Activated CD4-positive, alpha-beta T cell treated with anti-CD3 and anti-CD28 coated beads, Interleukin-10, Interleukin-2, amounts not matched to agents 100 ng/mL and 50 ng/mL, durations not matched to agents 16 hours and 8 hours (primary cell): ENCODE measurements at regions not wholly inside any gene's neighbourhood (a gene's known extent, or its start where the extent isn't known, plus 50 kb on each side); places are given as distances from the start of the nearest gene placed in this dataset.
A peak's percentile ranks its signal among the peaks of the same experiment; 100 is the strongest.
"Not testable (repeated sequence)": the region's sequence is repeated elsewhere in the genome, so short reads cannot be mapped to it uniquely, and the experiment has no call there.

Source experiments
- DNase-seq: peaks from one replicate; pipeline ENCODE4 v3.0.0-alpha.2; 2020

- no peak for DNase-seq
Measured at GRCh38 chrX:95797344-95797743, 887.3 kb upstream of the DIAPH2 start.

- no peak for DNase-seq
Measured at GRCh38 chrX:95823796-95824195, 860.8 kb upstream of the DIAPH2 start.

- DNase-seq = no peak
Measured at GRCh38 chrX:95835223-95835622, 849.4 kb upstream of the DIAPH2 start.

GRCh38 chrX:95836517-95836916 is 848.1 kb upstream of the DIAPH2 start:
- DNase-seq = no peak

- DNase-seq = no peak
Measured at GRCh38 chrX:95841863-95842262, 842.8 kb upstream of the DIAPH2 start.

- DNase-seq = no peak
Measured at GRCh38 chrX:95860127-95860526, 824.5 kb upstream of the DIAPH2 start.

- no peak for DNase-seq
Measured at GRCh38 chrX:95875661-95876060, 809.0 kb upstream of the DIAPH2 start.

- DNase-seq = no peak
Measured at GRCh38 chrX:95878874-95879273, 805.8 kb upstream of the DIAPH2 start.

- DNase-seq = no peak
Measured at GRCh38 chrX:95884186-95884585, 800.5 kb upstream of the DIAPH2 start.

- DNase-seq = no peak
Measured at GRCh38 chrX:95885074-95885473, 799.6 kb upstream of the DIAPH2 start.

- DNase-seq = no peak
Measured at GRCh38 chrX:95889279-95889678, 795.4 kb upstream of the DIAPH2 start.

GRCh38 chrX:95893636-95894035 is 791.0 kb upstream of the DIAPH2 start:
- DNase-seq = no peak

- no peak for DNase-seq
Measured at GRCh38 chrX:95903490-95903889, 781.2 kb upstream of the DIAPH2 start.

GRCh38 chrX:95903975-95904374 is 780.7 kb upstream of the DIAPH2 start:
- DNase-seq = no peak

- DNase-seq = no peak
Measured at GRCh38 chrX:95907081-95907480, 777.6 kb upstream of the DIAPH2 start.

- no peak for DNase-seq
Measured at GRCh38 chrX:95911062-95911461, 773.6 kb upstream of the DIAPH2 start.

- DNase-seq = peak; percentile 15
Measured at GRCh38 chrX:95919605-95920004, 765.0 kb upstream of the DIAPH2 start.

- no peak for DNase-seq
Measured at GRCh38 chrX:95945528-95945927, 739.1 kb upstream of the DIAPH2 start.

- DNase-seq = no peak
Measured at GRCh38 chrX:95949588-95949987, 735.1 kb upstream of the DIAPH2 start.

GRCh38 chrX:95950679-95951078 is 734.0 kb upstream of the DIAPH2 start:
- no peak for DNase-seq

- no peak for DNase-seq
Measured at GRCh38 chrX:95953564-95953963, 731.1 kb upstream of the DIAPH2 start.

- no peak for DNase-seq
Measured at GRCh38 chrX:95956745-95957144, 727.9 kb upstream of the DIAPH2 start.

GRCh38 chrX:95973456-95974095 is 711.1 kb upstream of the DIAPH2 start:
- DNase-seq = not testable (repeated sequence)

GRCh38 chrX:95974096-95974470 is 710.6 kb upstream of the DIAPH2 start:
- DNase-seq = no peak

GRCh38 chrX:95974890-95975289 is 709.8 kb upstream of the DIAPH2 start:
- DNase-seq = no peak

- DNase-seq = no peak
Measured at GRCh38 chrX:95995583-95995982, 689.1 kb upstream of the DIAPH2 start.
